Neural cell (in vitro differentiated cells): ENCODE measurements at regions not wholly inside any gene's neighbourhood (a gene's known extent, or its start where the extent isn't known, plus 50 kb on each side); places are given as distances from the start of the nearest gene placed in this dataset.

Experiments used
- H2AFZ ChIP-seq: fragments of 200-600, 300-800 bp; sonication (generic), shearing (Covaris generic); 2 replicates; pipeline ENCODE4 v1.6.0; 2014; ENCODE audit warnings: low read depth, mild to moderate bottlenecking, antibody characterized with exemption, low read length, moderate library complexity
- H3F3A ChIP-seq: fragments of 200-600 bp; shearing (Covaris generic); 2 replicates; pipeline ENCODE4 v1.6.1; 2016; ENCODE audit warnings: mild to moderate bottlenecking, moderate library complexity, mixed read lengths, antibody characterized with exemption, low read length; ENCODE audit not compliant: insufficient read depth, poor library complexity, severe bottlenecking
- H3K27ac ChIP-seq: fragments of 200-600, 300-800 bp; sonication (generic), shearing (Covaris generic); 2 replicates; pipeline ENCODE4 v1.5.1; 2014; ENCODE audit warnings: mild to moderate bottlenecking, low read length, moderate library complexity
- H3K27me3 ChIP-seq: fragments of 300-800, 200-600 bp; sonication (generic), shearing (Covaris generic); 2 replicates; pipeline ENCODE4 v1.6.0; 2014; ENCODE audit warnings: mild to moderate bottlenecking, low read depth, low read length, moderate library complexity; ENCODE audit not compliant: insufficient read depth
- H3K36me3 ChIP-seq: fragments of 300-800, 200-600 bp; sonication (generic), shearing (Covaris generic); 2 replicates; pipeline ENCODE4 v1.5.1; 2014; ENCODE audit warnings: mild to moderate bottlenecking, antibody characterized with exemption, low read length, moderate library complexity; ENCODE audit not compliant: insufficient read depth
- H3K4me2 ChIP-seq: fragments of 300-800, 200-600 bp; sonication (generic), shearing (Covaris generic); 2 replicates; pipeline ENCODE4 v1.6.0; 2014; ENCODE audit warnings: mild to moderate bottlenecking, low read length
- H3K4me3 ChIP-seq: fragments of 300-800, 200-600 bp; sonication (generic), shearing (Covaris generic); 2 replicates; pipeline ENCODE4 v1.5.1; 2014; ENCODE audit warnings: mild to moderate bottlenecking, low read length, moderate library complexity
- H3K79me2 ChIP-seq: fragments of 200-600 bp; shearing (Covaris generic); replicated peaks from 2 replicates; pipeline ENCODE4 v1.6.0; 2014; ENCODE audit warnings: mild to moderate bottlenecking, low read length, moderate library complexity; ENCODE audit not compliant: insufficient read depth
- H3K9ac ChIP-seq: fragments of 300-800, 200-600 bp; sonication (generic), shearing (Covaris generic); 2 replicates; pipeline ENCODE4 v1.6.1; 2016; ENCODE audit warnings: mild to moderate bottlenecking, low read length, mixed read lengths
- H3K9me2 ChIP-seq: fragments of 200-600 bp; shearing (Covaris generic); 2 replicates; pipeline ENCODE4 v1.6.1; 2016; ENCODE audit warnings: mild to moderate bottlenecking, low read length, mixed read lengths; ENCODE audit not compliant: insufficient read depth
- H3K9me3 ChIP-seq: fragments of 200-600, 300-800 bp; sonication (generic), shearing (Covaris generic); 2 replicates; pipeline ENCODE4 v1.6.1; 2016; ENCODE audit warnings: mild to moderate bottlenecking, mixed run types, low read length, moderate library complexity, mixed read lengths
- H4K20me1 ChIP-seq: fragments of 200-600 bp; shearing (Covaris generic); 2 replicates; pipeline ENCODE4 v1.6.1; 2016; ENCODE audit warnings: mild to moderate bottlenecking, mixed run types; ENCODE audit not compliant: insufficient read depth
- CTCF ChIP-seq: fragments of 450-650 bp; IDR thresholded peaks from 2 replicates; pipeline ENCODE4 v1.5.1; 2014; ENCODE audit warnings: antibody characterized with exemption, mild to moderate bottlenecking, moderate library complexity; ENCODE audit not compliant: poor library complexity, severe bottlenecking
- EP300 ChIP-seq: fragments of 450-650 bp; conservative IDR thresholded peaks from 2 replicates; pipeline ENCODE4 v1.6.1; 2014; ENCODE audit warnings: antibody characterized with exemption, mild to moderate bottlenecking, moderate library complexity; ENCODE audit not compliant: poor library complexity, severe bottlenecking
- EZH2 ChIP-seq: fragments of 200-600, 300-800 bp; shearing (Covaris generic), sonication (generic); IDR thresholded peaks from 2 replicates; pipeline ENCODE4 v1.6.1; 2014; ENCODE audit warnings: antibody characterized with exemption, low read length, borderline replicate concordance, mild to moderate bottlenecking; ENCODE audit not compliant: insufficient read depth, poor library complexity, severe bottlenecking
- MXI1 ChIP-seq: fragments of 450-650 bp; conservative IDR thresholded peaks from 2 replicates; pipeline ENCODE4 v1.6.1; 2014; ENCODE audit warnings: antibody characterized with exemption, mild to moderate bottlenecking; ENCODE audit not compliant: poor library complexity, severe bottlenecking
- POLR2AphosphoS5 ChIP-seq: IDR thresholded peaks from 2 replicates; pipeline ENCODE4 v1.6.1; 2012
- RAD21 ChIP-seq: fragments of 450-650 bp; conservative IDR thresholded peaks from 2 replicates; pipeline ENCODE4 v1.6.1; 2014; ENCODE audit warnings: antibody characterized with exemption, mild to moderate bottlenecking, moderate library complexity
- REST ChIP-seq: IDR thresholded peaks from 2 replicates; pipeline ENCODE4 v1.6.1; 2012; ENCODE audit warnings: borderline replicate concordance
- SMC3 ChIP-seq: fragments of 450-650 bp; conservative IDR thresholded peaks from 2 replicates; pipeline ENCODE4 v1.6.1; 2014; ENCODE audit warnings: antibody characterized with exemption, mild to moderate bottlenecking, moderate library complexity; ENCODE audit not compliant: poor library complexity
- TAF1 ChIP-seq: IDR thresholded peaks from 2 replicates; pipeline ENCODE4 v1.6.1; 2012; ENCODE audit warnings: low read depth

DNA sequence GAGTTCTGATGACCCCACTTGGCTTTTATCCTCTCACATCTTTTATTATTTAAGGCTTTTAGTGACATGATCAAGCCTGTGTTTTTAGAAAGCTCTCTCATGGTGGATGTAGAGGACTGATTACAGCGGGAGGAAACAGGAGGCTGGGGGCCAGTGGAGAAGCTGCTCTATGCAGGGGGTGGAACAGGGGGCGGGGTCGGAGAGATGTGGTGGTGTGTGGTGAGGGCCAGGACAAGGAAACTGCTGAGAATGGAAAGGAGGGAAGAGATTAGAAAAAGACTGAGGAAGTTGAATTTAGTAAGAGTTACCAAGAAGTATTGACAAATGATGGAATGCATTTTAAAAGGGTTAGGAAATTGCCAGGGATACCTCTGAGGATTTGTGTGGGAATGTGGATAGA, 292.2 kb downstream of the ZIC3 start:
- no peaks in the 10 kb centered on the region for H3K9me2 ChIP-seq
- no peaks in the 10 kb centered on the region for H3K36me3 ChIP-seq
- H3K27ac ChIP-seq, result no peak overlapping the region
- no peaks in the 10 kb centered on the region for H3F3A ChIP-seq
- H3K9ac ChIP-seq, result no peak overlapping the region
- no peaks in the 10 kb centered on the region for H3K27me3 ChIP-seq
- no peak overlapping the region for H3K4me3 ChIP-seq
- no peaks in the 10 kb centered on the region for H3K79me2 ChIP-seq
- TF ChIP-seq SMC3 (no peak), TAF1 (no peak), POLR2AphosphoS5 (no peak), REST (no peak), MXI1 (no peak), EZH2 (no peak), EP300 (no peak), CTCF (no peak), RAD21 (no peak)
- no peak overlapping the region for H3K4me2 ChIP-seq
- H3K9me3 ChIP-seq, result no peaks in the 10 kb centered on the region
- no peak overlapping the region for H2AFZ ChIP-seq
- no peaks in the 10 kb centered on the region for H4K20me1 ChIP-seq

DNA sequence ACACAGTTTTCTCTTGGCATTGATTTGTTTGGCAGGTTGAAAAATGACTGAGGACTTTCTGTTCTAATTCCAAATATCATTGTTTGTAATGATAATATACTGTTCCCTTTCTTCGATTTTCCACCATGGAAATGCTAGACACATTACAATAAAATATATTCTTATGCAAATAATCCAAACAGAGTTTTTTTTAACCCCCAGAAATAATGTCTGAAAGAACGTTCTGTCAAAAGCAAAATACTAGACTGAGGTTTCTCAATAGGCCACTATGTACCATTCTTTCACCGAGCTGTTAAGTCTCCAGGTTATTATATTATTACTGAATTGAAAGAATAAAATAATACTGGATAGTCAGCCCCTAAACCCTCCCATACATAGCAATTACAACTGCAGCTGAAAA, 312.5 kb downstream of the ZIC3 start:
- Histone ChIP-seq H3K4me2 (no peak overlapping the region), H2AFZ (no peak overlapping the region), H3K79me2 (no peaks in the 10 kb centered on the region), H3K4me3 (no peak overlapping the region), H3F3A (no peaks in the 10 kb centered on the region), H3K36me3 (no peaks in the 10 kb centered on the region), H4K20me1 (no peaks in the 10 kb centered on the region), H3K9me3 (no peaks in the 10 kb centered on the region), H3K27me3 (no peaks in the 10 kb centered on the region), H3K9ac (no peak overlapping the region), H3K27ac (no peak overlapping the region), H3K9me2 (no peaks in the 10 kb centered on the region)
- TF ChIP-seq REST, result no peak
- TF ChIP-seq SMC3, result no peak
- no peak for TF ChIP-seq TAF1
- no peak for TF ChIP-seq CTCF
- TF ChIP-seq RAD21, result no peak
- TF ChIP-seq EZH2, result no peak
- TF ChIP-seq MXI1, result no peak
- no peak for TF ChIP-seq EP300
- no peak for TF ChIP-seq POLR2AphosphoS5
